H1 (cell line): ENCODE measurements at regions not wholly inside any gene's neighbourhood (a gene's known extent, or its start where the extent isn't known, plus 50 kb on each side); places are given as distances from the start of the nearest gene placed in this dataset.
A peak's percentile ranks its signal among the peaks of the same experiment; 100 is the strongest.

Source experiments
- CTCF ChIA-PET: fragments of 300-600 bp; sonication (Branson Sonifier 250); formaldehyde crosslinking; loops from one replicate; lab custom pipeline; 2021; ENCODE audit not compliant: partially characterized antibody; lab: Charles Lee
- POLR2A ChIA-PET: fragments of 300-600 bp; sonication (Branson Sonifier 250); formaldehyde crosslinking; loops from one replicate; lab custom pipeline; 2021; ENCODE audit warnings: inconsistent platforms; ENCODE audit not compliant: partially characterized antibody; lab: Charles Lee
- DNase-seq, 2 experiments: peaks; one replicate each; pipeline versions ENCODE4 v3.0.0 to v3.0.0-alpha.2; 2010 to 2022; ENCODE audit warnings: low spot score in 2 of 2, low read depth in 1 of 2, mixed read lengths in 1 of 2
- FAIRE-seq: peaks from 2 replicates; lab custom pipeline; 2011; peaks lifted over from hg19 to GRCh38; lab: Jason Lieb, UNC
- H2AFZ ChIP-seq: 2 replicates; pipeline ENCODE4 v1.8.1; 2012; ENCODE audit warnings: low read length, inconsistent platforms
- H2AK5ac ChIP-seq: 2 replicates; pipeline ENCODE4 v1.6.1; 2013; ENCODE audit warnings: low read depth, low read length
- H2BK120ac ChIP-seq: replicated peaks from 2 replicates; pipeline ENCODE3; 2013; ENCODE audit warnings: low read depth, low read length, inconsistent platforms
- H2BK12ac ChIP-seq: 2 replicates; pipeline ENCODE4 v1.6.1; 2013; ENCODE audit warnings: low read depth, low read length
- H2BK15ac ChIP-seq: 2 replicates; pipeline ENCODE4 v1.6.1; 2013; ENCODE audit warnings: low read length
- H2BK20ac ChIP-seq: 2 replicates; pipeline ENCODE4 v1.6.1; 2013; ENCODE audit warnings: low read length
- H2BK5ac ChIP-seq: 2 replicates; pipeline ENCODE4 v1.6.1; 2013; ENCODE audit warnings: low read depth, low read length
- H3K14ac ChIP-seq: 2 replicates; pipeline ENCODE4 v1.6.1; 2013; ENCODE audit warnings: inconsistent platforms; ENCODE audit not compliant: insufficient read length
- H3K18ac ChIP-seq: 2 replicates; pipeline ENCODE4 v1.6.1; 2013; ENCODE audit warnings: low read length; ENCODE audit errors: extremely low read depth
- H3K23ac ChIP-seq: 2 replicates; pipeline ENCODE4 v1.6.1; 2013; ENCODE audit warnings: inconsistent platforms; ENCODE audit not compliant: insufficient read length
- H3K23me2 ChIP-seq: 2 replicates; pipeline ENCODE4 v1.6.1; 2013; ENCODE audit warnings: low read depth, low read length
- H3K27ac ChIP-seq: 2 replicates; pipeline ENCODE4 v1.6.1; 2011; ENCODE audit warnings: low read depth, low read length, inconsistent platforms
- H3K27me3 ChIP-seq, 4 experiments: replicated peaks in 1 of 4; 1 replicate in 1 of 4; 2 replicates in 3 of 4; pipeline versions ENCODE4 v1.6.1 to v1.8.1; 2011 to 2013; ENCODE audit warnings: low read length in 3 of 4, mild to moderate bottlenecking in 3 of 4, inconsistent platforms in 2 of 4, mixed read lengths in 2 of 4, moderate library complexity in 1 of 4; ENCODE audit not compliant: control insufficient read depth in 3 of 4, insufficient read depth in 3 of 4; ENCODE audit errors: extremely low read depth in 1 of 4
- H3K36me3 ChIP-seq, 4 experiments: 2 replicates each; pipeline versions ENCODE4 v1.6.1 to v1.8.1; 2011 to 2013; ENCODE audit warnings: mild to moderate bottlenecking in 4 of 4, low read length in 3 of 4, moderate library complexity in 2 of 4, control low read depth in 1 of 4, inconsistent platforms in 1 of 4; ENCODE audit not compliant: insufficient read depth in 4 of 4, control insufficient read depth in 2 of 4
- H3K4ac ChIP-seq: replicated peaks from 2 replicates; pipeline ENCODE3; 2013; ENCODE audit warnings: low read length, low read depth, mixed read lengths, inconsistent platforms; ENCODE audit not compliant: insufficient read length
- H3K4me1 ChIP-seq, 4 experiments: replicated peaks in 1 of 4; 1 replicate in 1 of 4; 2 replicates in 3 of 4; pipeline versions ENCODE4 v1.6.1 to v1.8.1; 2011 to 2013; ENCODE audit warnings: low read length in 3 of 4, inconsistent platforms in 2 of 4, mixed read lengths in 1 of 4; ENCODE audit not compliant: insufficient read depth in 4 of 4, control insufficient read depth in 3 of 4
- H3K4me2 ChIP-seq, 2 experiments: 2 replicates each; pipeline versions ENCODE4 v1.6.1 to v1.8.1; 2011 to 2013; ENCODE audit warnings: low read depth in 2 of 2, low read length in 2 of 2, control low read depth in 1 of 2, inconsistent platforms in 1 of 2, mild to moderate bottlenecking in 1 of 2; ENCODE audit not compliant: insufficient read depth in 1 of 2
- H3K4me3 ChIP-seq, 4 experiments: fragments of 200-600, 300-600 bp in 1 of 4; sonication (generic), shearing (Covaris generic), sonication (Bioruptor Twin) in 1 of 4; 2 replicates each; pipeline versions ENCODE4 v1.5.1 to v1.8.1; 2011 to 2016; ENCODE audit warnings: low read length in 4 of 4, low read depth in 3 of 4, control low read depth in 2 of 4, inconsistent platforms in 2 of 4, mild to moderate bottlenecking in 2 of 4, mixed read lengths in 1 of 4, moderate library complexity in 1 of 4; ENCODE audit not compliant: insufficient read depth in 2 of 4; ENCODE audit errors: extremely low read depth in 1 of 4
- H3K56ac ChIP-seq: replicated peaks from 2 replicates; pipeline ENCODE3; 2013; ENCODE audit warnings: low read depth, mild to moderate bottlenecking, mixed read lengths, low read length, inconsistent platforms; ENCODE audit not compliant: insufficient read length
- H3K79me1 ChIP-seq: 2 replicates; pipeline ENCODE4 v1.6.1; 2013; ENCODE audit warnings: low read depth, low read length, control low read depth
- H3K79me2 ChIP-seq, 2 experiments: 2 replicates each; pipeline versions ENCODE4 v1.6.1 to v1.8.1; 2012 to 2013; ENCODE audit warnings: low read length in 2 of 2, mild to moderate bottlenecking in 2 of 2, inconsistent platforms in 1 of 2; ENCODE audit not compliant: insufficient read depth in 2 of 2, control insufficient read depth in 1 of 2
- H3K9ac ChIP-seq, 4 experiments: replicated peaks in 1 of 4; 1 replicate in 1 of 4; 2 replicates in 3 of 4; pipeline versions ENCODE4 v1.6.1 to v1.8.1; 2011 to 2013; ENCODE audit warnings: low read depth in 3 of 4, low read length in 3 of 4, control low read depth in 2 of 4, mild to moderate bottlenecking in 2 of 4, moderate library complexity in 2 of 4, inconsistent platforms in 1 of 4; ENCODE audit errors: extremely low read depth in 1 of 4
- H3K9me3 ChIP-seq, 2 experiments: 2 replicates each; pipeline versions ENCODE4 v1.6.1 to v1.8.1; 2012 to 2013; ENCODE audit warnings: mild to moderate bottlenecking in 2 of 2, moderate library complexity in 2 of 2, control low read depth in 1 of 2, inconsistent platforms in 1 of 2, low read depth in 1 of 2, low read length in 1 of 2, mixed read lengths in 1 of 2; ENCODE audit not compliant: insufficient read depth in 2 of 2
- H4K20me1 ChIP-seq, 2 experiments: replicated peaks in 1 of 2; 2 replicates each; pipeline versions ENCODE3 to v1.8.1; 2011 to 2013; ENCODE audit warnings: inconsistent platforms in 2 of 2, low read length in 2 of 2, mild to moderate bottlenecking in 1 of 2; ENCODE audit not compliant: insufficient read depth in 2 of 2, control insufficient read depth in 1 of 2
- H4K5ac ChIP-seq: 2 replicates; pipeline ENCODE4 v1.6.1; 2013; ENCODE audit warnings: low read length, low read depth, mixed read lengths, inconsistent platforms; ENCODE audit not compliant: insufficient read length
- H4K8ac ChIP-seq: 2 replicates; pipeline ENCODE4 v1.8.0; 2013; ENCODE audit warnings: mild to moderate bottlenecking, moderate library complexity, low read length, inconsistent platforms; ENCODE audit not compliant: insufficient read depth; ENCODE audit errors: extremely low read depth
- H4K91ac ChIP-seq: replicated peaks from 2 replicates; pipeline ENCODE3; 2013; ENCODE audit warnings: low read length, mixed read lengths, inconsistent platforms; ENCODE audit not compliant: insufficient read length
- CTBP2 ChIP-seq: IDR thresholded peaks from 2 replicates; pipeline ENCODE4 v1.7.0; 2011; ENCODE audit warnings: borderline replicate concordance, mild to moderate bottlenecking, moderate library complexity, mixed read lengths, low read length; ENCODE audit not compliant: insufficient read depth, insufficient read length
- EZH2 ChIP-seq: fragments of 200-600 bp; sonication (generic); IDR thresholded peaks from 2 replicates; pipeline ENCODE4 v1.7.1; 2012; ENCODE audit warnings: low read depth, mild to moderate bottlenecking, moderate library complexity, low read length, inconsistent platforms; ENCODE audit not compliant: severe bottlenecking
- NANOG ChIP-seq: IDR thresholded peaks from 2 replicates; pipeline ENCODE4 v1.6.1; 2011; ENCODE audit warnings: low read length, low read depth, mild to moderate bottlenecking, inconsistent platforms; ENCODE audit not compliant: insufficient read depth, poor library complexity, severe bottlenecking
- WGBS, 2 experiments: shearing (Covaris generic) in 1 of 2; methylation state at CpG; one replicate each; pipeline versions ENCODE4 v1.1.6 to v1.1.7; 2013 to 2015; ENCODE audit warnings: low lambda C conversion rate in 2 of 2, mixed read lengths in 2 of 2, inconsistent platforms in 1 of 2, low coverage in 1 of 2, missing lambda C conversion rate in 1 of 2; ENCODE audit not compliant: insufficient replicate concordance in 2 of 2, insufficient coverage in 1 of 2, insufficient read length in 1 of 2; ENCODE audit errors: extremely low coverage in 1 of 2, missing lambda C conversion rate in 1 of 2; 5-methylcytosine and 5-hydroxymethylcytosine counted together

GRCh38 chr15:35145336-35145735 lies 60.2 kb upstream of the NANOGP8 start:
- whole genome bisulfite sequencing, 2 experiments = 95% methylated on average over 1 of the region's 1 CpG; no CpG with 5 or more reads in 1 of the 2 experiments
- CTCF ChIA-PET = interaction anchor here (0.6 to 1.4 kb wide), 2 partner anchors 14 to 103 kb away, joined by 4 read pairs; no protein-coding TSS in a partner anchor
- Histone ChIP-seq H3K79me2 (no peaks in the 10 kb centered on the region), H4K20me1 (no peaks in the 10 kb centered on the region), H3K18ac (no peak overlapping the region), H3K36me3 (no peaks in the 10 kb centered on the region), H3K4ac (no peak overlapping the region), H3K4me3 (no peak overlapping the region), H3K79me1 (no peaks in the 10 kb centered on the region), H4K8ac (no peak overlapping the region), H2AK5ac (no peak overlapping the region), H2BK20ac (no peak overlapping the region), H4K91ac (no peak overlapping the region), H2AFZ (no peak overlapping the region), H3K23me2 (no peaks in the 10 kb centered on the region), H3K27me3 (no peaks in the 10 kb centered on the region), H4K5ac (no peak overlapping the region), H3K27ac (no peak overlapping the region), H3K4me1 (no peaks in the 10 kb centered on the region), H3K9ac (no peak overlapping the region), H2BK15ac (no peak overlapping the region), H2BK120ac (no peak overlapping the region), H3K56ac (no peak overlapping the region), H3K4me2 (no peak overlapping the region), H2BK12ac (no peak overlapping the region), H3K14ac (no peak overlapping the region), H2BK5ac (no peak overlapping the region), H3K23ac (no peak overlapping the region), H3K9me3 (no peaks in the 10 kb centered on the region)
- POLR2A ChIA-PET = no interaction called here
- no peak for TF ChIP-seq EZH2
- TF ChIP-seq NANOG = no peak
- no peak for TF ChIP-seq CTBP2
- DNase-seq (no peak), FAIRE-seq (peak; percentile 39)
